Endothelial cell of umbilical vein (primary cell): ENCODE measurements at regions not wholly inside any gene's neighbourhood (a gene's known extent, or its start where the extent isn't known, plus 50 kb on each side); places are given as distances from the start of the nearest gene placed in this dataset.

Source experiments
- BruUV-seq: library from RNA; stranded (reverse); fragments of 400-500 nt; replicated peaks from 2 replicates; lab custom pipeline; 2021; lab: Mats Ljungman, UMichigan
- CTCF ChIA-PET: fragments of 300-600, 350-600 bp; sonication (Branson Sonifier 250); formaldehyde crosslinking; loops from one replicate; lab custom pipeline; 2021; ENCODE audit warnings: antibody characterized with exemption, inconsistent platforms; lab: Charles Lee
- POLR2A ChIA-PET: fragments of 300-600, 350-600 bp; sonication (Branson Sonifier 250); formaldehyde crosslinking; loops from one replicate; lab custom pipeline; 2021; ENCODE audit warnings: antibody characterized with exemption, inconsistent platforms; lab: Charles Lee
- DNase-seq: peaks from one replicate; pipeline ENCODE4 v3.0.0-alpha.2; 2011; ENCODE audit warnings: low read depth, low spot score
- FAIRE-seq: peaks from 2 replicates; lab custom pipeline; 2011; peaks lifted over from hg19 to GRCh38; lab: Jason Lieb, UNC
- H2AFZ ChIP-seq: 2 replicates; pipeline ENCODE4 v1.6.0; 2012; ENCODE audit warnings: low read depth, low read length, control low read depth, inconsistent platforms
- H3K27ac ChIP-seq: 2 replicates; pipeline ENCODE4 v1.5.1; 2011; ENCODE audit warnings: low read depth, mild to moderate bottlenecking, control low read depth, low read length, moderate library complexity; ENCODE audit not compliant: insufficient read depth
- H3K27me3 ChIP-seq, 2 experiments: 2 replicates each; pipeline versions ENCODE4 v1.6.0 to v1.6.1; 2011; ENCODE audit warnings: low read length in 2 of 2, mixed read lengths in 1 of 2; ENCODE audit not compliant: control insufficient read depth in 2 of 2, insufficient read depth in 2 of 2
- H3K36me3 ChIP-seq, 2 experiments: 2 replicates in 1 of 2; 3 replicates in 1 of 2; pipeline ENCODE4 v1.5.1; 2011; ENCODE audit warnings: low read length in 2 of 2, mild to moderate bottlenecking in 1 of 2, moderate library complexity in 1 of 2; ENCODE audit not compliant: control insufficient read depth in 2 of 2, insufficient read depth in 2 of 2; ENCODE audit errors: extremely low read depth in 1 of 2
- H3K4me1 ChIP-seq: 3 replicates; pipeline ENCODE4 v1.5.1; 2011; ENCODE audit warnings: mild to moderate bottlenecking, low read length; ENCODE audit not compliant: control insufficient read depth, insufficient read depth; ENCODE audit errors: extremely low read depth
- H3K4me2 ChIP-seq: 2 replicates; pipeline ENCODE4 v1.6.1; 2011; ENCODE audit warnings: low read length, control low read depth, mixed read lengths; ENCODE audit not compliant: insufficient read depth
- H3K4me3 ChIP-seq, 3 experiments: fragments of 200-600 bp in 1 of 3; sonication (generic), shearing (Covaris generic) in 1 of 3; replicated peaks in 1 of 3; 2 replicates each; pipeline ENCODE4 v1.5.1; 2011 to 2016; ENCODE audit warnings: control low read depth in 3 of 3, low read length in 3 of 3, mild to moderate bottlenecking in 2 of 3, inconsistent platforms in 1 of 3, low read depth in 1 of 3, moderate library complexity in 1 of 3; ENCODE audit not compliant: insufficient read depth in 1 of 3
- H3K79me2 ChIP-seq: 2 replicates; pipeline ENCODE4 v1.6.0; 2012; ENCODE audit warnings: low read length, inconsistent platforms; ENCODE audit not compliant: control insufficient read depth, insufficient read depth
- H3K9ac ChIP-seq: replicated peaks from 2 replicates; pipeline ENCODE3; 2011; ENCODE audit warnings: low read length, control low read depth; ENCODE audit not compliant: insufficient read depth; ENCODE audit errors: extremely low read depth
- H3K9me1 ChIP-seq: replicated peaks from 3 replicates; pipeline ENCODE4 v1.6.0; 2011; ENCODE audit warnings: mild to moderate bottlenecking, low read length; ENCODE audit not compliant: control insufficient read depth, insufficient read depth; ENCODE audit errors: extremely low read depth
- H3K9me3 ChIP-seq: replicated peaks from 2 replicates; pipeline ENCODE4 v1.5.1; 2012; ENCODE audit warnings: low read length, inconsistent platforms; ENCODE audit not compliant: control insufficient read depth, insufficient read depth
- H4K20me1 ChIP-seq: replicated peaks from 2 replicates; pipeline ENCODE3; 2011; ENCODE audit warnings: mild to moderate bottlenecking, low read length; ENCODE audit not compliant: control insufficient read depth, insufficient read depth; ENCODE audit errors: extremely low read depth
- EZH2 ChIP-seq: IDR thresholded peaks from 2 replicates; pipeline ENCODE4 v1.6.1; 2012; ENCODE audit warnings: borderline replicate concordance, low read depth, mild to moderate bottlenecking, moderate library complexity, low read length, inconsistent platforms; ENCODE audit not compliant: severe bottlenecking
- FOS ChIP-seq: IDR thresholded peaks from 2 replicates; pipeline ENCODE4 v1.6.1; 2011; ENCODE audit warnings: mild to moderate bottlenecking, low read length, moderate library complexity, borderline replicate concordance; ENCODE audit not compliant: insufficient read depth
- GATA2 ChIP-seq: IDR thresholded peaks from 2 replicates; pipeline ENCODE4 v1.7.0; 2011; ENCODE audit warnings: low read depth, mild to moderate bottlenecking, moderate library complexity, mixed read lengths, low read length; ENCODE audit not compliant: insufficient read length, insufficient read depth
- JUN ChIP-seq: IDR thresholded peaks from 2 replicates; pipeline ENCODE4 v1.6.1; 2011; ENCODE audit warnings: borderline replicate concordance, low read depth; ENCODE audit not compliant: insufficient read length, insufficient read depth
- MYC ChIP-seq: IDR thresholded peaks from one replicate; pipeline ENCODE4 v1.6.1; 2011; ENCODE audit warnings: mild to moderate bottlenecking, low read depth, low read length
- POLR2A ChIP-seq: IDR thresholded peaks from 2 replicates; pipeline ENCODE4 v1.6.1; 2012; ENCODE audit warnings: low read depth, mild to moderate bottlenecking, control low read depth, low read length
- POLR2AphosphoS5 ChIP-seq: IDR thresholded peaks from 2 replicates; pipeline ENCODE4 v1.6.1; 2012; ENCODE audit warnings: low read depth, mild to moderate bottlenecking, control low read depth, low read length, moderate library complexity; ENCODE audit not compliant: insufficient read depth
- dilution Hi-C: fragments of 300-500 bp; cut with MboI; formaldehyde crosslinking; loops from one replicate; pipeline ENCODE4 v1.15.0; 2019; ENCODE audit warnings: low sequenced_read_pairs; ENCODE audit not compliant: extremely low pct_ligation_motif_present
- intact Hi-C: fragments of 100-400 bp; cut with micrococcal nuclease; formaldehyde crosslinking; loops from one replicate; pipeline ENCODE4 v1.10.0; 2022
- TF ChIP-seq, protein P1 (sequence below): IDR thresholded peaks from 2 replicates; pipeline ENCODE4 v1.6.1; 2011; ENCODE audit not compliant: insufficient read depth, insufficient read length
- TF ChIP-seq, protein P2 (sequence below), 2 donors: IDR thresholded peaks; 1 replicate in 1 of 2; 2 replicates in 1 of 2; pipeline ENCODE4 v1.5.1; 2011; ENCODE audit warnings: low read length in 2 of 2, mild to moderate bottlenecking in 2 of 2, moderate library complexity in 2 of 2, control low read depth in 1 of 2, inconsistent platforms in 1 of 2, low read depth in 1 of 2; ENCODE audit not compliant: insufficient read depth in 1 of 2; ENCODE audit errors: extremely low read depth in 1 of 2

DNA sequence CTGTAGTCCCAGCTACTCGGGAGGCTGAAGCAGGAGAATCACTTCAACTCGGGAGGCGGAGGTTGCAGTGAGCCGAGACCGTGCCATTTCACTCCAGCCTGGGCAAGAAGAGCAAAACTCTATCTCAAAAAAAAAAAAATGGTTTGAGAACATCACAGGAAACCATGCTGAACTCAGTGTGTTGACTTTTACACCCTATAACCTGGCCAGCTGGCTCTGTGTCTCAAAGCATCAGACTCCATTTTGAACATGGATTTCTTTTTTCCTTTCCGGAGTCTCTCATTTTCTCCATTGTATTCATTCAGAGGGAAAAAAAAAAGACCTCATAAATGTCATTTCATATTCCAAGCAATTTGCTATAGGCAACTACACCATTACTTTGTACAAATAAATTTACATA is 63.2 kb upstream of the FOXN3 start:
- no TSS peak for BruUV-seq
- Histone ChIP-seq H3K27ac (no peak overlapping the region), H3K4me1 (no peaks in the 10 kb centered on the region), H2AFZ (no peak overlapping the region), H3K4me2 (no peak overlapping the region), H3K27me3 (no peaks in the 10 kb centered on the region), H3K9ac (no peak overlapping the region), H4K20me1 (no peaks in the 10 kb centered on the region), H3K4me3 (no peak overlapping the region), H3K9me3 (no peaks in the 10 kb centered on the region), H3K9me1 (no peaks in the 10 kb centered on the region), H3K79me2 (no peaks in the 10 kb centered on the region), H3K36me3 (no peaks in the 10 kb centered on the region)
- dilution Hi-C loops, result no loop called here
- DNase-seq (no peak), FAIRE-seq (no peak)
- ChIA-PET POLR2A (no interaction called here), CTCF (no interaction called here)
- intact Hi-C loops, result no loop called here
- no peak for TF ChIP-seq POLR2AphosphoS5
- no peak for TF ChIP-seq MYC
- TF ChIP-seq, protein P1, sequence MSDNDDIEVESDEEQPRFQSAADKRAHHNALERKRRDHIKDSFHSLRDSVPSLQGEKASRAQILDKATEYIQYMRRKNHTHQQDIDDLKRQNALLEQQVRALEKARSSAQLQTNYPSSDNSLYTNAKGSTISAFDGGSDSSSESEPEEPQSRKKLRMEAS, result no peak
- TF ChIP-seq, protein P2, sequence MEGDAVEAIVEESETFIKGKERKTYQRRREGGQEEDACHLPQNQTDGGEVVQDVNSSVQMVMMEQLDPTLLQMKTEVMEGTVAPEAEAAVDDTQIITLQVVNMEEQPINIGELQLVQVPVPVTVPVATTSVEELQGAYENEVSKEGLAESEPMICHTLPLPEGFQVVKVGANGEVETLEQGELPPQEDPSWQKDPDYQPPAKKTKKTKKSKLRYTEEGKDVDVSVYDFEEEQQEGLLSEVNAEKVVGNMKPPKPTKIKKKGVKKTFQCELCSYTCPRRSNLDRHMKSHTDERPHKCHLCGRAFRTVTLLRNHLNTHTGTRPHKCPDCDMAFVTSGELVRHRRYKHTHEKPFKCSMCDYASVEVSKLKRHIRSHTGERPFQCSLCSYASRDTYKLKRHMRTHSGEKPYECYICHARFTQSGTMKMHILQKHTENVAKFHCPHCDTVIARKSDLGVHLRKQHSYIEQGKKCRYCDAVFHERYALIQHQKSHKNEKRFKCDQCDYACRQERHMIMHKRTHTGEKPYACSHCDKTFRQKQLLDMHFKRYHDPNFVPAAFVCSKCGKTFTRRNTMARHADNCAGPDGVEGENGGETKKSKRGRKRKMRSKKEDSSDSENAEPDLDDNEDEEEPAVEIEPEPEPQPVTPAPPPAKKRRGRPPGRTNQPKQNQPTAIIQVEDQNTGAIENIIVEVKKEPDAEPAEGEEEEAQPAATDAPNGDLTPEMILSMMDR (IDR thresholded peaks at IDR 0.05; ENCODE audit: extremely low read depth in 1 of 2, insufficient read depth in 1 of 2, low read depth in 1 of 2, low read length in 2 of 2), result no peak
- no peak for TF ChIP-seq POLR2A
- TF ChIP-seq JUN, result no peak
- TF ChIP-seq EZH2, result no peak
- no peak for TF ChIP-seq GATA2
- no peak for TF ChIP-seq FOS
